Caki2 (cell line): ENCODE measurements at regions not wholly inside any gene's neighbourhood (a gene's known extent, or its start where the extent isn't known, plus 50 kb on each side); places are given as distances from the start of the nearest gene placed in this dataset.

Source experiments
- DNase-seq: peaks from one replicate; pipeline ENCODE4 v3.0.0-alpha.2; 2015; ENCODE audit warnings: low read depth
- in situ Hi-C: cut with HindIII; loops from 2 replicates; pipeline ENCODE4 v1.10.0; 2016; ENCODE audit warnings: low sequenced_read_pairs, low pct_unique_long_range_greater_than_20kb, mixed read lengths

DNA sequence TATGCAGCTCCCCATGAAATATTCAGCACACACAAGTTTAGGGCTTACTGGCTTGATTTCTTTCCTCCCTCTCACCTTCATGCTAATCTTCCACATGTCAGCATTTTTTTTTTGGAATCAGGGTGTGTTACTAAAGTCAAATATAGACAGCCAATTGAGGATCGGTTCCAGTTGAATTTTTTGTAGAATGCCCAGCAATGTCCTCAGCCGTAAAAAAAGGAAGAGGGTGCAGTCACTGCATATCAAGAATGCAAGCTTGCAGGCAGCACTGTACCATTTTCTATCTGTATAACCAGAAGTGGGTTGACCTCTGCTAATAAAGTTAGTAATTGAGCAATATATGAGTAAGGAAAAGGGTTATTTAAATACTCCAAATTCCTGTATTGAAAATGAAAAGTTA lies 51.4 kb upstream of the CHMP2B start:
- no peak for DNase-seq
- in situ Hi-C loops = no loop called here

DNA sequence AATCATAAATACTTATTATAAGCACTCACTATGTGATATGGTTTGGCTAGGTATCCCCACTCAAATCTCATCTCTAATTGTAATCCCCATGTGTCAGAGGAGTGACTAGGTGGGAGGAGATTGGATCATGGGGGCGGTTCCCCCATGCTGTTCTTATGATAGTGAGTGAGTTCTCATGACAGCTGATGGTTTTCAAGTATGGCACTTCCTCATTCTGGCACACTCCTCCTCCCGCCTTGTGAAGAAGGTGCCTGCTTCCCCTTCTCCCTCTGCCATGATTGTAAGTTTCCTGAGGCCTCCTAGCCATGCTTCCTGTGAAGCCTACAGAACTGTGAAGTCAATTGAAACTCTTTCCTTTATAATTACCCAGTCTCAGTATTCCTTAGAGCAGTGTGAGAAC lies 53.3 kb upstream of the CHMP2B start:
- no peak for DNase-seq
- in situ Hi-C loops = no loop called here

DNA sequence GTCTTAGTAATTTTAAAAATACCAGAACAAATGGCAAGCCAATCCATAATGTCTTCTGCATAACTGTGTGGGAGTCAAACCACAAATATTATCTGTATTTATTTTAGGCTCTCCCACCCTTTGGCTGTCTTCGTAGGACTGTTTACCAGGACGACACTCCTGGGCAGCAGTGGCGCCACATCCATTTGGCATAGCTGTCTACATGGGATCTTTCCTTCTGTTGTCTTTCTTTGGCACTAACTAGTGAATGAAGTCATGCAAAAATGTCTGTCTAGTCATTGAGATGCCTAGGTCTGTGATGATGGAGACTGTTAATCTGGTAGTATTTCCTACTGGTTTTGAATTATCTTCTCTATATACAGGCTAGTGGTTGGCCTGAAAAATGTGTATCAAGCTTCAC lies 54.0 kb upstream of the CHMP2B start:
- in situ Hi-C loops = no loop called here
- no peak for DNase-seq

- in situ Hi-C loops = no loop called here
- peak; percentile 44 for DNase-seq
Measured at GRCh38 chr3:87167628-87168456, 59.3 kb upstream of the CHMP2B start.

- in situ Hi-C loops = no loop called here
- no peak for DNase-seq
Measured at GRCh38 chr3:87164245-87164644, 62.9 kb upstream of the CHMP2B start.

DNA sequence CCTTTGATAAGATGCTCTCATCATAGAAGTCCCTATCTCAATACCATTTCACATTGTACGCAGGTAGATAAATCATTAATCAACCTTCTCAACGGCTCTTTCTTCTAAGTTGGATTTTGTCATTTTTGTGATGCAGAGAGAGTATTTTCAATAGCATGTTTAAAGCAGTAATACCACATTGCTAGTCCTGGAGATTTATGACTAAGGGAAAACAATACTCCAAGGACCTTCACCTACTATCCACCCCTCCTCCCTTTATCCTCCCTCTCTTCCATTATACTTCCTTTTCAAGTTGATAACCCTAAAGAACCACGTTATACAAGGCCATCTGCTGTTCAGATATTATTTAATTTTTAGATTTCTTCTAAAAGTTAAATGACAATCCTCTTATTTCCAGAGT lies 65.3 kb upstream of the CHMP2B start:
- in situ Hi-C loops = no loop called here

DNA sequence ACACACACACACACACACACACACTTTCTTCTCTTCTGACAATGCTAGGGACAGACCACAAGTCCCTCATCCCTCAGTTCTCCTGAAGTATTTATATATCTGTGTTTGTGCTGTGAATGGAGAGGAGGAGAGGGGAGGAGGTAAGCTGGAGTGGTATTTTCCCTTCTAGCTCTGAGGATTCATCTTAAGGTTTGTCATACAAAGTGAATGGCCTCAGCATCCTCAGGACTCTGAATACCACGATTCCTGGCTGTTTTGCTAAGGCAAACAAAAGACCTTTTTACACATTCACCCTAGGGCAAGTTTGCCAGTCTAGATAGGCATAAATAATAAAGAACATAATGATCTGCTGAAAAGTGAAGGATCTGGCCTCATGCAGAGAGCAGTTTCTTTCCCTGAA lies 65.7 kb upstream of the CHMP2B start:
- in situ Hi-C loops = no loop called here
- no peak for DNase-seq

More for the DNA sequence above, 65.3 kb upstream of the CHMP2B start:
- DNase-seq = no peak

- DNase-seq = no peak
- in situ Hi-C loops = no loop called here
Measured at GRCh38 chr3:87161013-87161412, 66.1 kb upstream of the CHMP2B start.

DNA sequence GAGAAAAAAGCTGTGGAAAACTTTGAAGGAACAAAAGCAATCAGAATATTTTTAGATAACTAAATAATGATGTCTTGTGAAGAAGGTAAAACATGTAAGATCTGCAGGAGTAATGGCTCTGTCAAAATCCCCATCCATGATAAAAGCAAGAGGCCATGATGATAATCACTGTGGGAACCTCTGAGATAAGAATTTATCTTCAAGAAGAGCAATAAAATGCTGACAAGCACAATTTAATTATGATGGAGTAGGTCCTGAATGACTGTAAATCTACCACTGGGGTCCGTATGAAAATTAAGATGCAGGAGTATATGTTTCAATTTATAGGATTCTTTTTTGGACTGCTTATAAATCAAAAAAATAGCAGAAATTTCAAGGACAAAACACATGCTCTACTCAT lies 68.3 kb upstream of the CHMP2B start:
- in situ Hi-C loops = no loop called here

DNA sequence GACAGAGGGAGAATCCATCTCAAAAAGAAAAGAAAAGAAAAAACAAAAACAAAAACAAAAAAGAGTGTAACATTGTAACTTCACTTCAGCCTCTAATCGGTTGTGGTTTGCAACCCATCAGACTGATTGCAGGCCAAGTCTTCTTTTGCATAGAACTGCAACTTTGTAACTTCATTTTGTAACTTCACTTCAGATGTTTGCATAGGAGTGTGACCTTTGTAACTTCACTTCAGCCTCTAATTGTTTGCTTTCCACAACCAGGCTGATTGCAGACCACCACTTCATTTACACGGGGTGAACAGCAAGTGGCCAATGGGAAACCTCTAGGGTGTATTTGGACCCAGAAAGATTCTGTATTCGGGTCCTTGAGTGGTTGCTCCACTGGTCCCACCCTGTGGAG lies 79.1 kb upstream of the CHMP2B start:
- no peak for DNase-seq
- in situ Hi-C loops = no loop called here

More for the DNA sequence above, 68.3 kb upstream of the CHMP2B start:
- no peak for DNase-seq

GRCh38 chr3:87147562-87147961 lies 79.5 kb upstream of the CHMP2B start:
- no peak for DNase-seq

DNA sequence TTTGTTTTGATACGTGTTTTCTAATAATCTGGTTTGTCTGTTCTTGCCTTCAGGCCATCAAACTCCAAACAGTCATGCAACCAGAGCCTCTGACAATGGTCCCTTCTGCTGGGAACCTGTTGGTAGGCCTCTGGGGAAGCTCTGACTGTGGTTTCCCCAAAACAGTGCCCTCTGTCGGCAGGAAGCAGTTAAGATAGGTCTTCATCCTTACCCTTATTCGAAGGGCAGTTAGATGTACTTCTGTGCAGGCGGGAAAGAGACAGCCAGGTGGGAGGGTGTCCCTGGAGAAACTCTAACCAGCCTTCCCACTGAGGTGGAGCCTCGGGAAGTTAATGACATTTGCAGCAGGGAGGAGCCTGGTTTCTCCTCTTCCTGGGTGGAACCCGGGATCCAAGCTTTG lies 81.6 kb upstream of the CHMP2B start:
- no peak for DNase-seq
- in situ Hi-C loops = no loop called here

More at GRCh38 chr3:87147562-87147961, 79.5 kb upstream of the CHMP2B start:
- in situ Hi-C loops = no loop called here

DNA sequence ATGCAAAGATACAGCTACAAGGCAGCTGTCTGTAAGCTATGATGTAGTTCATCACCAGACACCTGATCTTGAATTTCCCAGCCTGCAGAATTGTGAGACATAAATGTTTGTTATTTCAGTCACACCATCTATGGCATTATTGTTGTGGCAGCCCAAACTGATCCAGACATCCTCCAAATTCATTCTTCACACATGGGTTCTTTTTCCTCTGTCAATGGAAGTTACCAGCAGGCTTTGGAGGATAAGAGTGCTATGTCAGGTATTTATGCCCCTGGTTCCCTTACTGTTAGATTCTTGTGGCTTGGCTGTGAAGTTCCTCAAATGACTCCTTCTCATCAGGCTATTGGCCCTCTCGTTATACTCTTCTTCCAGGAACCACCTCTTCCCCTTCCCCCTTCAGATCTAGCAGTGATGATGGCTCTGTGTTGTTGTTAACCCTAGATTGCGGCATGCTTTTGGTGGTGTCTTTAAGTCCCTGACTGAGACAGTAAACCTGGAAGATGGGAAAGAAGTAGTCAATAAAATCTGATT lies 91.0 kb upstream of the CHMP2B start:
- no peak for DNase-seq
- in situ Hi-C loops = no loop called here

GRCh38 chr3:87135412-87135811 lies 91.7 kb upstream of the CHMP2B start:
- no peak for DNase-seq
- in situ Hi-C loops = no loop called here

- in situ Hi-C loops = no loop called here
- DNase-seq = no peak
Measured at GRCh38 chr3:87132801-87133200, 94.3 kb upstream of the CHMP2B start.

GRCh38 chr3:87128006-87128405 lies 99.1 kb upstream of the CHMP2B start:
- DNase-seq = no peak

DNA sequence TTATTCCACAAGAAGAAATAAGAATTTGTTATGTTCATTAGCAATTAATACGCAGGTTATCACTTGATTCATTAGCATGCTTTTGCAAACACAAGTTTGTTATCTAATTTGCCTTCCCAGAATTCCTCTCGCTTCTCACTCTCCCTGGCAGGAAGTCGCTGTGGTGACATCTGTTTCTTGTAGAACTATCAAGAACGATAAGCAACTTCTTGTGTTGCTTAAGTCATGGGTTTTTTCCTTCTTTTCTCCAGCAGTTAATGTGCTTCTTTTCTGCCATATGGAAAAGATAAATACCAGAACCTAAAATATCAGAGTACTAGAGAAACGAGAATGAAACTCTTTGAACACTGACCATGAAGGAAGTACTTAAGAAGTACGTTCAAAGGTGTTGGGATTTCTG lies 99.8 kb upstream of the CHMP2B start:
- DNase-seq = no peak
- in situ Hi-C loops = no loop called here

More at GRCh38 chr3:87128006-87128405, 99.1 kb upstream of the CHMP2B start:
- in situ Hi-C loops = no loop called here

DNA sequence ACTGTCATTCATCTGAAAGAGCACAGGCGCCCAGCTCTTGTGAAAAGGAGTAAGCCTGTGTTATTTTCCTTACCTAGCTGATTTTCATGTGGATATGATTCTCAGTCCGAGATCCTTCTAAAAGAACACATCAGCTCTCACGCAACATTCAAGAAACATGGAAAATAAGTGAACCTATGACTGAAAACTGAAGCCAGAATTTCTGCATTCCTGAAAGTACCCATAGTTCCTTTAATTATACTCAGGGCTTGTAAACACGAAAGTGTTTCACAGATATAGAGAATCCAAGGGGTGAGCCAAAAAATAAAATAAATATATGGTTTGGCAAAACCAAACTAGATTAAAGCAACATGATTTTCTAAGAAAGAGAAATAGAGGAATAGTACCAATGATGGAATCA lies 100.8 kb upstream of the CHMP2B start:
- in situ Hi-C loops = no loop called here
- no peak for DNase-seq

DNA sequence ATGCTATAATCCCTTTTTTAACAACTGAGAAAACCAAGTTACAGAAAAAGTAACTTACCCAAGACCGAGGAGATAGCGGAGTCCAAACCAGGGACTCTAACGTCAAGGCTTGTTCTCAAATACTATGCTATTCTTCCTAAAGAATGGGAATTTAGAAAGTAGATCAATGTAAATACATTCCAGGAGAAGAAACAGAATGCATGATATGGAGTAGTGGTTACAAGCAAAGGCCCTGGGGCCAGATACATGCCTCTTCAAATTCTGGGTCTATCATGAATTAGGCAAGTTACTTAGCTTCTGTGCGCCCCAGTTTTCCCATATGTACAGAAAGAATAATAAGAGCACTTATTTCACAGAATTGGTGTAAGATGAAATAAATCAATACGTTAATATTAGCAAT lies 102.0 kb upstream of the CHMP2B start:
- no peak for DNase-seq
- in situ Hi-C loops = no loop called here

DNA sequence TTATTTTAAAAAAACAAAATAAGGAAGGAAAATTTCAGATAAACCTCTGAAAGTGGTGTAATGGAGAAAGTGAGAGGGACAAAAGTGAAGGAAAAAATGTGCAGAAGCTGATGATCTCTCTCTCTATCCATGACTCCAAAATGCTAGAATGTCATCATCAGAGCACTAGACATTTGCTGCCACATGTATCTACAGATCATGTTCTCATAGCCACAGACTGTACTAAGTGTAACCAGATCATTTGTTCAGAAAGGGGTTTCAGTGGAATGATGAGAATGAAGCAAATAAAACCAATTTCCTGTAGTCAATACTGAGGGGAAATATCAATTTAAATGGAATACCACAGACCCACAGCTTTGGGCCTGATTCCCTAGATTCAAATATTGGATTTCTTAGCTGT lies 104.3 kb upstream of the CHMP2B start:
- in situ Hi-C loops = no loop called here
- no peak for DNase-seq
